HG02938 (cell line): ENCODE measurements at regions not wholly inside any gene's neighbourhood (a gene's known extent, or its start where the extent isn't known, plus 50 kb on each side); places are given as distances from the start of the nearest gene placed in this dataset.

Experiments
- ATAC-seq: cut with Tn5 transposase; IDR thresholded peaks from one replicate; pipeline ENCODE4 v1.9.1; 2021; ENCODE audit warnings: mild to moderate bottlenecking, moderate library complexity; ENCODE audit not compliant: unreplicated experiment

- no peak for ATAC-seq
These were observed 222.3 kb upstream of the THBS1 start for GRCh38 chr15:39358441-39359041.

GRCh38 chr15:39359771-39360170 is 221.1 kb upstream of the THBS1 start:
- ATAC-seq, result no peak

GRCh38 chr15:39360452-39360851 is 220.4 kb upstream of the THBS1 start:
- no peak for ATAC-seq

- no peak for ATAC-seq
These were observed 219.4 kb upstream of the THBS1 start for GRCh38 chr15:39361497-39361896.

- ATAC-seq, result no peak
These were observed 217.9 kb upstream of the THBS1 start for GRCh38 chr15:39362821-39363561.

GRCh38 chr15:39363761-39364586 is 216.9 kb upstream of the THBS1 start:
- no peak for ATAC-seq

- no peak for ATAC-seq
These were observed 216.2 kb upstream of the THBS1 start for GRCh38 chr15:39364721-39365120.

- ATAC-seq, result no peak
These were observed 215.7 kb upstream of the THBS1 start for GRCh38 chr15:39365161-39365560.

GRCh38 chr15:39365873-39366272 is 215.0 kb upstream of the THBS1 start:
- ATAC-seq, result no peak

- no peak for ATAC-seq
These were observed 213.3 kb upstream of the THBS1 start for GRCh38 chr15:39367596-39367995.

GRCh38 chr15:39369768-39370167 is 211.1 kb upstream of the THBS1 start:
- ATAC-seq, result no peak

GRCh38 chr15:39376371-39376909 is 204.4 kb upstream of the THBS1 start:
- ATAC-seq, result no peak

- peak; percentile 73 for ATAC-seq
These were observed 199.4 kb upstream of the THBS1 start for GRCh38 chr15:39381517-39381916.

- ATAC-seq, result no peak
These were observed 192.8 kb upstream of the THBS1 start for GRCh38 chr15:39388118-39388517.

GRCh38 chr15:39391230-39391629 is 189.6 kb upstream of the THBS1 start:
- ATAC-seq, result no peak

- ATAC-seq, result no peak
These were observed 188.3 kb upstream of the THBS1 start for GRCh38 chr15:39392469-39393047.

GRCh38 chr15:39393575-39394335 is 187.1 kb upstream of the THBS1 start:
- no peak for ATAC-seq

GRCh38 chr15:39394496-39394895 is 186.4 kb upstream of the THBS1 start:
- no peak for ATAC-seq

- ATAC-seq, result no peak
These were observed 183.8 kb upstream of the THBS1 start for GRCh38 chr15:39396979-39397615.

- no peak for ATAC-seq
These were observed 183.0 kb upstream of the THBS1 start for GRCh38 chr15:39397883-39398282.
